HEK293 (cell line): ENCODE measurements at regions not wholly inside any gene's neighbourhood (a gene's known extent, or its start where the extent isn't known, plus 50 kb on each side); places are given as distances from the start of the nearest gene placed in this dataset.

Experiments
- KLF1 ChIP-seq: fragments of 450-650 bp; formaldehyde crosslinking; IDR thresholded peaks from 2 replicates; pipeline ENCODE4 v1.5.1; 2016; ENCODE audit warnings: missing biosample characterization, missing genetic modification characterization
- TRIM28 ChIP-seq: IDR thresholded peaks from 2 replicates; pipeline ENCODE4 v1.6.1; 2011; ENCODE audit warnings: low read length, control low read depth, borderline replicate concordance
- TF ChIP-seq, protein P1 (sequence below): fragments of 450-650 bp; formaldehyde crosslinking; IDR thresholded peaks from 2 replicates; pipeline ENCODE4 v1.5.1; 2016; ENCODE audit warnings: missing biosample characterization, missing genetic modification characterization
- TF ChIP-seq, protein P2 (sequence below): fragments of 450-650 bp; formaldehyde crosslinking; IDR thresholded peaks from 2 replicates; pipeline ENCODE4 v1.5.1; 2016; ENCODE audit warnings: missing biosample characterization, missing genetic modification characterization
- TF ChIP-seq, protein P3 (sequence below): fragments of 450-650 bp; formaldehyde crosslinking; IDR thresholded peaks from 2 replicates; pipeline ENCODE4 v1.5.1; 2016; ENCODE audit warnings: missing biosample characterization, missing genetic modification characterization, borderline replicate concordance
- TF ChIP-seq, protein P4 (sequence below): fragments of 450-650 bp; IDR thresholded peaks from 2 replicates; pipeline ENCODE4 v1.5.1; 2018; ENCODE audit warnings: missing biosample characterization, missing genetic modification characterization
- TF ChIP-seq, protein P5 (sequence below): fragments of 450-650 bp; formaldehyde crosslinking; IDR thresholded peaks from 2 replicates; pipeline ENCODE4 v1.5.1; 2016; ENCODE audit warnings: missing biosample characterization, missing genetic modification characterization

DNA sequence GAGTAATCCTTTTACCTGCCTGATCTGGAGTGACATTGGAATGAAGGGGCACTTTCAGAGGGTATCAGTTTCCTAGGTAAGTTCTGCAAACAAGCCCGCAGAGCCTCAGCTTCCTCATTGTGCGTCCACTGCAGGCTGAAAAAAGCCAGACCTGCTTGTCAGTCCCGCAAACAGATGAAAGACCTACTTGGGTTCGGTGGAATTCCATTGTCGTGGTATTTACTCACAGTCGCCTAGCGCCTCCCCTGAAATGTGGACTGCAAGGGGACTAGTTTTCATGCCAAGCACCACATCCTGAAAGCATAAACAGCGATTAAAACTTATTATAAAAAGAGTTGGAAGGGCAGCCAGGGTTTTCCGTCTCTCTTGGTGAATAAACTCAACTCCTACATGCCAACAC is 121.5 kb downstream of the PAX1 start:
- TF ChIP-seq, protein P1, sequence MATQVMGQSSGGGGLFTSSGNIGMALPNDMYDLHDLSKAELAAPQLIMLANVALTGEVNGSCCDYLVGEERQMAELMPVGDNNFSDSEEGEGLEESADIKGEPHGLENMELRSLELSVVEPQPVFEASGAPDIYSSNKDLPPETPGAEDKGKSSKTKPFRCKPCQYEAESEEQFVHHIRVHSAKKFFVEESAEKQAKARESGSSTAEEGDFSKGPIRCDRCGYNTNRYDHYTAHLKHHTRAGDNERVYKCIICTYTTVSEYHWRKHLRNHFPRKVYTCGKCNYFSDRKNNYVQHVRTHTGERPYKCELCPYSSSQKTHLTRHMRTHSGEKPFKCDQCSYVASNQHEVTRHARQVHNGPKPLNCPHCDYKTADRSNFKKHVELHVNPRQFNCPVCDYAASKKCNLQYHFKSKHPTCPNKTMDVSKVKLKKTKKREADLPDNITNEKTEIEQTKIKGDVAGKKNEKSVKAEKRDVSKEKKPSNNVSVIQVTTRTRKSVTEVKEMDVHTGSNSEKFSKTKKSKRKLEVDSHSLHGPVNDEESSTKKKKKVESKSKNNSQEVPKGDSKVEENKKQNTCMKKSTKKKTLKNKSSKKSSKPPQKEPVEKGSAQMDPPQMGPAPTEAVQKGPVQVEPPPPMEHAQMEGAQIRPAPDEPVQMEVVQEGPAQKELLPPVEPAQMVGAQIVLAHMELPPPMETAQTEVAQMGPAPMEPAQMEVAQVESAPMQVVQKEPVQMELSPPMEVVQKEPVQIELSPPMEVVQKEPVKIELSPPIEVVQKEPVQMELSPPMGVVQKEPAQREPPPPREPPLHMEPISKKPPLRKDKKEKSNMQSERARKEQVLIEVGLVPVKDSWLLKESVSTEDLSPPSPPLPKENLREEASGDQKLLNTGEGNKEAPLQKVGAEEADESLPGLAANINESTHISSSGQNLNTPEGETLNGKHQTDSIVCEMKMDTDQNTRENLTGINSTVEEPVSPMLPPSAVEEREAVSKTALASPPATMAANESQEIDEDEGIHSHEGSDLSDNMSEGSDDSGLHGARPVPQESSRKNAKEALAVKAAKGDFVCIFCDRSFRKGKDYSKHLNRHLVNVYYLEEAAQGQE (tag by site-specific recombination) = no peak
- TF ChIP-seq KLF1 (tag by site-specific recombination) (no peak), TRIM28 (no peak)
- TF ChIP-seq, protein P2, sequence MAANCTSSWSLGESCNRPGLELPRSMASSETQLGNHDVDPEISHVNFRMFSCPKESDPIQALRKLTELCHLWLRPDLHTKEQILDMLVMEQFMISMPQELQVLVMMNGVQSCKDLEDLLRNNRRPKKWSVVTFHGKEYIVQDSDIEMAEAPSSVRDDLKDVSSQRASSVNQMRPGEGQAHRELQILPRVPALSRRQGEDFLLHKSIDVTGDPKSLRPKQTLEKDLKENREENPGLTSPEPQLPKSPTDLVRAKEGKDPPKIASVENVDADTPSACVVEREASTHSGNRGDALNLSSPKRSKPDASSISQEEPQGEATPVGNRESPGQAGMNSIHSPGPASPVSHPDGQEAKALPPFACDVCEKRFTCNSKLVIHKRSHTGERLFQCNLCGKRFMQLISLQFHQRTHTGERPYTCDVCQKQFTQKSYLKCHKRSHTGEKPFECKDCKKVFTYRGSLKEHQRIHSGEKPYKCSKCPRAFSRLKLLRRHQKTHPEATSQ (tag by site-specific recombination) = no peak
- TF ChIP-seq, protein P3, sequence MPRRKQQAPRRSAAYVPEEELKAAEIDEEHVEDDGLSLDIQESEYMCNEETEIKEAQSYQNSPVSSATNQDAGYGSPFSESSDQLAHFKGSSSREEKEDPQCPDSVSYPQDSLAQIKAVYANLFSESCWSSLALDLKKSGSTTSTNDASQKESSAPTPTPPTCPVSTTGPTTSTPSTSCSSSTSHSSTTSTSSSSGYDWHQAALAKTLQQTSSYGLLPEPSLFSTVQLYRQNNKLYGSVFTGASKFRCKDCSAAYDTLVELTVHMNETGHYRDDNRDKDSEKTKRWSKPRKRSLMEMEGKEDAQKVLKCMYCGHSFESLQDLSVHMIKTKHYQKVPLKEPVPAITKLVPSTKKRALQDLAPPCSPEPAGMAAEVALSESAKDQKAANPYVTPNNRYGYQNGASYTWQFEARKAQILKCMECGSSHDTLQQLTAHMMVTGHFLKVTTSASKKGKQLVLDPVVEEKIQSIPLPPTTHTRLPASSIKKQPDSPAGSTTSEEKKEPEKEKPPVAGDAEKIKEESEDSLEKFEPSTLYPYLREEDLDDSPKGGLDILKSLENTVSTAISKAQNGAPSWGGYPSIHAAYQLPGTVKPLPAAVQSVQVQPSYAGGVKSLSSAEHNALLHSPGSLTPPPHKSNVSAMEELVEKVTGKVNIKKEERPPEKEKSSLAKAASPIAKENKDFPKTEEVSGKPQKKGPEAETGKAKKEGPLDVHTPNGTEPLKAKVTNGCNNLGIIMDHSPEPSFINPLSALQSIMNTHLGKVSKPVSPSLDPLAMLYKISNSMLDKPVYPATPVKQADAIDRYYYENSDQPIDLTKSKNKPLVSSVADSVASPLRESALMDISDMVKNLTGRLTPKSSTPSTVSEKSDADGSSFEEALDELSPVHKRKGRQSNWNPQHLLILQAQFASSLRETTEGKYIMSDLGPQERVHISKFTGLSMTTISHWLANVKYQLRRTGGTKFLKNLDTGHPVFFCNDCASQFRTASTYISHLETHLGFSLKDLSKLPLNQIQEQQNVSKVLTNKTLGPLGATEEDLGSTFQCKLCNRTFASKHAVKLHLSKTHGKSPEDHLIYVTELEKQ (tag by site-specific recombination) = no peak
- TF ChIP-seq, protein P4, sequence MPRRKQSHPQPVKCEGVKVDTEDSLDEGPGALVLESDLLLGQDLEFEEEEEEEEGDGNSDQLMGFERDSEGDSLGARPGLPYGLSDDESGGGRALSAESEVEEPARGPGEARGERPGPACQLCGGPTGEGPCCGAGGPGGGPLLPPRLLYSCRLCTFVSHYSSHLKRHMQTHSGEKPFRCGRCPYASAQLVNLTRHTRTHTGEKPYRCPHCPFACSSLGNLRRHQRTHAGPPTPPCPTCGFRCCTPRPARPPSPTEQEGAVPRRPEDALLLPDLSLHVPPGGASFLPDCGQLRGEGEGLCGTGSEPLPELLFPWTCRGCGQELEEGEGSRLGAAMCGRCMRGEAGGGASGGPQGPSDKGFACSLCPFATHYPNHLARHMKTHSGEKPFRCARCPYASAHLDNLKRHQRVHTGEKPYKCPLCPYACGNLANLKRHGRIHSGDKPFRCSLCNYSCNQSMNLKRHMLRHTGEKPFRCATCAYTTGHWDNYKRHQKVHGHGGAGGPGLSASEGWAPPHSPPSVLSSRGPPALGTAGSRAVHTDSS (tag by site-specific recombination) = no peak
- TF ChIP-seq, protein P5, sequence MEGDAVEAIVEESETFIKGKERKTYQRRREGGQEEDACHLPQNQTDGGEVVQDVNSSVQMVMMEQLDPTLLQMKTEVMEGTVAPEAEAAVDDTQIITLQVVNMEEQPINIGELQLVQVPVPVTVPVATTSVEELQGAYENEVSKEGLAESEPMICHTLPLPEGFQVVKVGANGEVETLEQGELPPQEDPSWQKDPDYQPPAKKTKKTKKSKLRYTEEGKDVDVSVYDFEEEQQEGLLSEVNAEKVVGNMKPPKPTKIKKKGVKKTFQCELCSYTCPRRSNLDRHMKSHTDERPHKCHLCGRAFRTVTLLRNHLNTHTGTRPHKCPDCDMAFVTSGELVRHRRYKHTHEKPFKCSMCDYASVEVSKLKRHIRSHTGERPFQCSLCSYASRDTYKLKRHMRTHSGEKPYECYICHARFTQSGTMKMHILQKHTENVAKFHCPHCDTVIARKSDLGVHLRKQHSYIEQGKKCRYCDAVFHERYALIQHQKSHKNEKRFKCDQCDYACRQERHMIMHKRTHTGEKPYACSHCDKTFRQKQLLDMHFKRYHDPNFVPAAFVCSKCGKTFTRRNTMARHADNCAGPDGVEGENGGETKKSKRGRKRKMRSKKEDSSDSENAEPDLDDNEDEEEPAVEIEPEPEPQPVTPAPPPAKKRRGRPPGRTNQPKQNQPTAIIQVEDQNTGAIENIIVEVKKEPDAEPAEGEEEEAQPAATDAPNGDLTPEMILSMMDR (tag by site-specific recombination) = no peak
